HEK293T (cell line): ENCODE measurements at regions not wholly inside any gene's neighbourhood (a gene's known extent, or its start where the extent isn't known, plus 50 kb on each side); places are given as distances from the start of the nearest gene placed in this dataset.

ENCODE experiments used
- ARNT ChIP-seq: fragments of 450-650 bp; IDR thresholded peaks from 2 replicates; pipeline ENCODE4 v1.6.1; 2017; ENCODE audit warnings: mild to moderate bottlenecking
- BHLHE40 ChIP-seq: fragments of 450-650 bp; IDR thresholded peaks from 2 replicates; pipeline ENCODE4 v1.6.1; 2016; ENCODE audit warnings: mild to moderate bottlenecking, moderate library complexity, borderline replicate concordance
- CTBP1 ChIP-seq: fragments of 450-650 bp; IDR thresholded peaks from 2 replicates; pipeline ENCODE4 v1.6.1; 2016; ENCODE audit warnings: borderline replicate concordance
- ELF4 ChIP-seq: fragments of 450-650 bp; IDR thresholded peaks from 2 replicates; pipeline ENCODE4 v1.6.1; 2017; ENCODE audit warnings: antibody characterized with exemption
- FOXA1 ChIP-seq: fragments of 450-650 bp; IDR thresholded peaks from 2 replicates; pipeline ENCODE4 v1.6.1; 2016; ENCODE audit warnings: mild to moderate bottlenecking
- FOXK2 ChIP-seq: fragments of 450-650 bp; IDR thresholded peaks from 2 replicates; pipeline ENCODE4 v1.6.1; 2016; ENCODE audit warnings: mild to moderate bottlenecking
- FOXM1 ChIP-seq: fragments of 450-650 bp; IDR thresholded peaks from 2 replicates; pipeline ENCODE4 v1.6.1; 2017; ENCODE audit warnings: mild to moderate bottlenecking, borderline replicate concordance
- PKNOX1 ChIP-seq: fragments of 450-650 bp; IDR thresholded peaks from 2 replicates; pipeline ENCODE4 v1.6.1; 2016
- SP1 ChIP-seq: fragments of 450-650 bp; IDR thresholded peaks from 2 replicates; pipeline ENCODE4 v1.6.1; 2017
- TARDBP ChIP-seq: fragments of 450-650 bp; IDR thresholded peaks from 2 replicates; pipeline ENCODE4 v1.6.1; 2016

- TF ChIP-seq BHLHE40: no peak
- TF ChIP-seq ARNT: no peak
- TF ChIP-seq TARDBP: no peak
- no peak for TF ChIP-seq FOXM1
- no peak for TF ChIP-seq FOXA1
- no peak for TF ChIP-seq FOXK2
- TF ChIP-seq ELF4: no peak
- no peak for TF ChIP-seq SP1
- TF ChIP-seq PKNOX1: no peak
- TF ChIP-seq CTBP1: no peak
Measured at GRCh38 chr2:109065391-109065734, 63.6 kb upstream of the SH3RF3 start.
